Peyer's patch (tissue), 4 donors: ENCODE measurements at regions not wholly inside any gene's neighbourhood (a gene's known extent, or its start where the extent isn't known, plus 50 kb on each side); places are given as distances from the start of the nearest gene placed in this dataset.

ENCODE experiments used
- CTCF ChIP-seq, 6 experiments: fragments of 450-650 bp in 4 of 6; fragments of 200-600 bp in 2 of 6; sonication (generic) in 1 of 6; IDR thresholded peaks; one replicate each; pipeline ENCODE4 v1.5.1; 2017 to 2019; ENCODE audit warnings: antibody characterized with exemption in 6 of 6, mild to moderate bottlenecking in 3 of 6, moderate library complexity in 1 of 6
- POLR2A ChIP-seq, 2 donors: fragments of 450-650 bp; IDR thresholded peaks; one replicate each; pipeline ENCODE4 v1.5.1; 2017; ENCODE audit warnings: antibody characterized with exemption in 2 of 2, mild to moderate bottlenecking in 2 of 2, moderate library complexity in 2 of 2

- TF ChIP-seq CTCF (IDR thresholded peaks at IDR 0.05) (no peak), POLR2A (IDR thresholded peaks at IDR 0.05) (no peak)
Measured at GRCh38 chr15:69809421-69809820, 288.3 kb downstream of the TLE3 start.
